ENCODE measurements at regions not wholly inside any gene's neighbourhood (a gene's known extent, or its start where the extent isn't known, plus 50 kb on each side); places are given as distances from the start of the nearest gene placed in this dataset.
A peak's percentile ranks its signal among the peaks of the same experiment; 100 is the strongest.

- TF ChIP-seq POLR2A (IDR thresholded peaks at IDR 0.05) = no peak
- TF ChIP-seq CTCF (IDR thresholded peaks at IDR 0.05) = no peak
- no peak overlapping the region for H3K4me3 ChIP-seq (ENCODE audit: low read depth, poor library complexity, severe bottlenecking)
- DNase-seq (ENCODE audit: low spot score in 2 of 2) = peak in 1 of 2 donors; percentile 31
- intact Hi-C loops (cut with DNase I; ENCODE audit: low total_unique reads) = no loop called here
- 83 to 88% methylated on average over 5 of the region's 5 CpGs for WGBS, 2 donors
Measured at GRCh38 chr11:133708547-133709051, 136.7 kb downstream of the SPATA19 start.

- intact Hi-C loops (cut with DNase I; ENCODE audit: low total_unique reads) = no loop called here
- no peak overlapping the region for H3K4me3 ChIP-seq (ENCODE audit: low read depth, poor library complexity, severe bottlenecking)
- TF ChIP-seq CTCF (IDR thresholded peaks at IDR 0.05) = no peak
- TF ChIP-seq POLR2A (IDR thresholded peaks at IDR 0.05) = no peak
- DNase-seq (ENCODE audit: low spot score in 2 of 2) = no peak
Measured at GRCh38 chr11:133706925-133707794, 138.2 kb downstream of the SPATA19 start.

DNA sequence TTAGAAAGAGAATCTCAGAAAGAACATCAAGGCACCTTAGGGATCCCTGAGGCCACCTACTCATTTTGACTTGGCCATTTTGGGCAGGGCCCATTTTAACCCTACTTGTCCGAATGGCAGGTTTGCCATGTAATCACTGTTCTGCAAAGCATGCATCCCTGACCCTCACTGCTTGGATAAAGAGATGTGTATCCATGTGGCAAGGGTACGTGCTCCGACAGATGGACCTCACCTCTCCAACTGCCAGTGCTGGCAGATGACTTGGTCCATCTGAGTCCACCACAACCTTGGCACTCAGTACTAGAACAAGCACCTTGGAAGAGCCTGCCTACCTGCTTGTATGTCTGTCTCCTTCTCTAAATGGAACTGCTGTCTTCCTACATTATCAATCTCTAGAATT is 139.4 kb downstream of the SPATA19 start:
- whole genome bisulfite sequencing, 2 donors = 93 to 94% methylated on average over 3 of the region's 3 CpGs
- peak in 1 of 2 donors; percentile 13 for DNase-seq (ENCODE audit: low spot score in 2 of 2)
- intact Hi-C loops (cut with DNase I; ENCODE audit: low total_unique reads) = no loop called here
- TF ChIP-seq CTCF (IDR thresholded peaks at IDR 0.05) = no peak
- TF ChIP-seq POLR2A (IDR thresholded peaks at IDR 0.05) = no peak
- H3K4me3 ChIP-seq (ENCODE audit: low read depth, poor library complexity, severe bottlenecking) = no peak overlapping the region

GRCh38 chr11:133705074-133705648 is 140.2 kb downstream of the SPATA19 start:
- no peak overlapping the region for H3K4me3 ChIP-seq (ENCODE audit: low read depth, poor library complexity, severe bottlenecking)
- intact Hi-C loops (cut with DNase I; ENCODE audit: low total_unique reads) = no loop called here
- TF ChIP-seq POLR2A (IDR thresholded peaks at IDR 0.05) = no peak
- TF ChIP-seq CTCF (IDR thresholded peaks at IDR 0.05) = no peak
- peak in 1 of 2 donors; percentile 23 for DNase-seq (ENCODE audit: low spot score in 2 of 2)
- WGBS, 2 donors = 69 to 77% methylated on average over 8 of the region's 8 CpGs

DNA sequence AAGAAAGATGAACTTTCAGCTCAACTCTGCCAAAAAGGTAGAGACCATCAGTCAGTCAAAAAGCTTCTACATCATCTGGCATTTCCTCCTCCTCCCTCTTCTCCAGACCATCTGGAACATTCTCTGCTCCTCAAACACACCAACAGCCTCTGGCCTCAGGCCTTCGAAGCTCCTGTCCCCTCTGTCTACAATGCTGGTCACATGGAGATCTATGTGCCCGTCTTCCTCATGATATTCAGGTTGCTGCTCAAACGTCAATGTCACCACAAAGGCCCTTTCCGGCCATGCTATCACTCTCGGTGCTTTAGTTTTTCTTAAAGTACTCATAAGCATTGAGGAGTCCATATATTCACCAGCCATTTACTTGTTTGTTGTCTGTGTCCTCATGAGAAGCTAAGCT is 146.2 kb downstream of the SPATA19 start:
- 84 to 85% methylated on average over 5 of the region's 5 CpGs for WGBS, 2 donors
- DNase-seq (ENCODE audit: low spot score in 2 of 2) = peak in 1 of 2 donors; percentile 54
- H3K4me3 ChIP-seq (ENCODE audit: low read depth, poor library complexity, severe bottlenecking) = no peak overlapping the region
- no peak for TF ChIP-seq CTCF (IDR thresholded peaks at IDR 0.05)
- no peak for TF ChIP-seq POLR2A (IDR thresholded peaks at IDR 0.05)
- intact Hi-C loops (cut with DNase I; ENCODE audit: low total_unique reads) = no loop called here

Measured in lower leg skin (tissue), 4 donors.